GM18498 (cell line): ENCODE measurements at regions not wholly inside any gene's neighbourhood (a gene's known extent, or its start where the extent isn't known, plus 50 kb on each side); places are given as distances from the start of the nearest gene placed in this dataset.
"Not testable (repeated sequence)": the region's sequence is repeated elsewhere in the genome, so short reads cannot be mapped to it uniquely, and the experiment has no call there.

Experiments
- ATAC-seq: cut with Tn5 transposase; IDR thresholded peaks from one replicate; pipeline ENCODE4 v1.9.1; 2021; ENCODE audit warnings: mild to moderate bottlenecking, moderate library complexity; ENCODE audit not compliant: unreplicated experiment

DNA sequence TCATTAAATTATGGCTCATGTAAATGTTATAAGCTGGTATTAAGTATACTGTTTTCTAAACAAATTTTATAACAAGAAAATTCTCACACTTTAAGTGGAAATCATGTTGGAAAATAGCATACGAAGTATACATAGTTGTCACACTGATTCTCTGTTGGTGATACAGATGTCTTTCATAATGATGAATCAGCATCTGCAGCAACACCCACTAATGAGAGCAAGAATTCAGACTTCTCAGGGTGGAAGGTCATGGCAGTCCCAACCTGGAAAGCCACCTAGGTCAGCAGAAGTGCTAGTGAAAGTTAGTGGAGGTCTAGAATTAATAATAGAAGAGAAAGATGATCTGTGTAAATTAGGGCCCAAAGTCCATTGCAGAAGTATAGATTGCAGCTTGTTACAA is 719.7 kb upstream of the MIR17HG start:
- no peak for ATAC-seq

DNA sequence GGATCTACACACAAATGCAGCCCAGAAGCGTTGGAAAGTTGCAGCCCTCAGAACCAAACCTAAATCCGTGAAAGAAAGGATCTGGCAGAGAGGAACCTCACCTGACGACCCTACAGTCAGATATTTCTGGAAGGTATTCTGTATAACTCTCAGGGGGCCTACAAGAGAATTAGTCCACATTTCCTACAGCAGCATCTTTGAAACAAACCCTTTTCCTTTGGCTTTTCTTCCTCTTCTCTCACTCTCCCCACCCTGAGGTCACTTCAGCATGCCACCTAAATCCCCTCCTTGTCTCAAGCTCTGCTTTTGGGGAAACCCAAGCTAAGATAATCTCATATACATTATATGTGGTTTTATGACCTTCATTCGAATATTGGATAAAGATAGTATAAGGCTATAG is 719.0 kb upstream of the MIR17HG start:
- ATAC-seq, result no peak

DNA sequence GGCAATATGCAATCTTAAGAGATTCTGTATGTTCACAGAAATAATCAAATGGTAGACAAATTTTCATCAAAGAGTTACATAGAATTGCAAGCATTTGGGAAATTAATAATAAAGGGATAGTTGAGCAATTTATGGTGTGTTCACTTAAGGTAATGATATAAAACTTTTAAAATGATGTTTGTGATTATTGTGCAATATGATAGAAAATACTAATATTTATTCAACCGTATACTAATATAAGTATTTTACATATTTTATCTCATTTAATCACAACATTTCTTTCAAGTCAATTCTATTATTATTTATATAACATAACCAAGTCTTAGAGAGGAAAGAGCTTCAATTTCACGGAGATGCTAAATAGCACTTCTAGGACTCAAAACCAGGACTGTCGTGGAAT is 716.8 kb upstream of the MIR17HG start:
- no peak for ATAC-seq

DNA sequence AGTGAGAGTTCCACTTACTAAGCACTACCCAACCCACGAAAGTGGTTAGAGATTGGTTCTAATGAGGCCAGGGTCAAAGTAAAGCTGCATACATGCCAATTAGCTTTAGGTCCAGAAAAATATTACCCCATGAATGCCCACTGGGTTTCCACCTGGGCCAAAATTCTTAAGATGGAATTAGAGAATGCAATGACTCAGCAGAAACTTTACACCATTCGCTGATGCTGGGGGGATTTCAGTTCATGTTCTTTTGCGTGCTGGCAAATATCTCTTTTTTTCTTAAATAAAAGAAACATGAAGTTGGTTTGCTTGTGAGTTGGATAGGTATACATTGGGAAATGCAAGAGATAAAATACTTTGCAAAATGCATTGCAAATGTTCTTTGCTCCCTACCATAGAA is 715.3 kb upstream of the MIR17HG start:
- no peak for ATAC-seq

DNA sequence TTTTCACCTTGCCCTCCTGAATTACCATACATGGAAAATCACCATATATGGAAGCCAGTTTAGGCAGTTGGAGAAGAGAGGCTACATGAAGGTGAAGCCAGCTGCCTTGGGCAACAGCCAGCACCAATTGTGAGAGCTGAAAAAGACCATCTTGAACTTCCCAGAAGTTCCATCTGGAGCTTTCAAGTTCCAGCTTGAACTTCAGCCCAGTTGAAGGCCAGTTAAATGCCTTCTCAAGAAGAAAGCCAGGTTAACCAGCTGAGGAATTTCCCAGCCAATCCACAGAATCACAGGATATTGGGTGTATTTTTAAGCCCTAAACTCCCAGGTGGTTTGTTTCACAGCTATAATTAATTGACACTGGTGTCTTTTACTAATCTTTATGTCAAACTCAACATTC is 713.6 kb upstream of the MIR17HG start:
- no peak for ATAC-seq

DNA sequence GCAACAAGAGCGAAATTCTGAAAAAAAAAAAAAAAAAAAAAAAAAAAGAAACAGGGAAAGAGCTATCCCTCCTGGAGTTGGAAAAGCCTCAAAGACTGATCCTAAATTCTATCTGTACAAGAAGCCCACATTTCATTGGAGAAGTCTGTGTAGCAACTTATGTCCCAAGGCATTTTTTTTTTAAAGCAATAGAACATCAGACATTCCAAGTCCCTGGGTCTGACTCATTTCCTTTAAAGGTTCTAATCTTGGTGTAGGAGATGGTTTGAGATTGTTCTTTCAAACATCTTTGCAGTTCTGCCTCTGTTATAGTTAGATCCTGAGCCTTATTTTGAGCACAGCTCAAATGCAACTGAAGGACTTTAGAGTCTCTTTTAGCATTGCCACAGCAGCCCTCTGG is 706.5 kb upstream of the MIR17HG start:
- ATAC-seq, result no peak

DNA sequence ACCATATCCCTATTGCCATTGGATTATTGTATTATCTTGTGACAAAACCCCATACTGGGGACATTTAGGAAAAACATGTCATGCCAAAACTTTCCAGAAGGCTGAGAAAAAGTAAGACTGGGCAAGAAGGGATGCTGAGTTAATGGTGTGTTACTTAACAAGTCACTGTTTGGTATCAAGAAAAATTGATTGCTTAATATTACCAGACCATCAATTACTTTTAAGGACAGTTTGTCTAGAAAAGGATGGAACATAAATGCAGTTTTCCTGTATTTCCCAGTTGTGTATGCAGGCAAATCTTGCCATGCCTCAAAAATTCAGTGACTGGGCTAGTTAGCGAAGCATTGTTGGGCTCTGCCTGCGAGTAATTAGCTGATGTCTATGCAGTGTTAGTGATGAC is 705.6 kb upstream of the MIR17HG start:
- ATAC-seq, result no peak

DNA sequence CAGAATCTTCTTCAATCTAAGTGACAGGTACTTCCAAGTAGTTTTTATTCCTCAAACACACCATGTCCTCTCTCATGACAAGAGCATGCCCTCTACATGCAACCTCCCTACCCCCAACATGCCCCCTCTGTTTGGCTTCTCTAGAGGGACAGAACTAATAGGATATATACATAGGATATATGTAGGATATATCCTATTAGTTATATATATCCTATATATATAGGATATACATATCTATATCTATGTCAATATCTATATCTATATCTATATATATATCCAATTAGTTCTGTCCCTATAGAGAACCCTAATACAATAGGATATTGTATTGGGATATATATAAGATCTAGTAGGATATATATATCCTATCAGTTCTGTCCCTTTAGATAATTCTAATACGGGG is 701.9 kb upstream of the MIR17HG start:
- no peak for ATAC-seq

DNA sequence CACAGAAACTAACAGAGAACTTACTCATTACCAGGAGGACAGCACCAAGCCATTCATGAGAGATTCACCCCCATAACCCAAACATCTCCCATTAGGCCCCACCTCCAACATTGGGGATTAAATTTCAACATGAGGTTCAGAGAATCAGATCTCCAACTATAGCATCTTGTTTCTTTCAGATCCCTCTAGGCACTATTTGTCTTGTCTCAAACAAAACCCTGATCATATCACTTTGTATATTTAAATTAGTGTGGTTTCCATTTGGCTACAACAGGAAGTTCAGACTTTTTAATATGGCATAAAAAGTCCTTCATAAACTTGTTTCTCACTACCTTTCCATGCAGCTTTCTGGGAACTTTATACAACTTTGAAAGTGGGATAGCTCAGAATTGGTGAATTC is 699.0 kb upstream of the MIR17HG start:
- ATAC-seq, result no peak

DNA sequence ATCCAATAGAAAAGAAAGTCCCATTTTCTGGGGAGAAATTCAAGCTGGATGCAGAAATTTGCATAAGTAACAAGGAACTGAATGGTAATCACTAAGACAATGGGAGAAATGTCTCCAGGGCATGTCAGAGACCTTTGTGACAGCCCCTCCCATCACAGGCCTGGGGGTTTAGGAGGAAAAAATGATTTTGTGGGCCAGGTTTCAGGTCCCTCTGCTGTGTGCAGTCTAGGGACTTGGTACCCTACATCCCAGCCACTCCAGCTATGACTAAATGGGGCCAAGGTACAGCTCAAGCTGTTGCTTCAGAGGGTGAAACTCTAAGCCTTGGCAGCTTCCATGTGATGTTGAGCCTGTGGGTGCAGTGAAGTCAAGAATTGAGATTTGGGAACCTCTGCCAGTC is 695.5 kb upstream of the MIR17HG start:
- no peak for ATAC-seq

DNA sequence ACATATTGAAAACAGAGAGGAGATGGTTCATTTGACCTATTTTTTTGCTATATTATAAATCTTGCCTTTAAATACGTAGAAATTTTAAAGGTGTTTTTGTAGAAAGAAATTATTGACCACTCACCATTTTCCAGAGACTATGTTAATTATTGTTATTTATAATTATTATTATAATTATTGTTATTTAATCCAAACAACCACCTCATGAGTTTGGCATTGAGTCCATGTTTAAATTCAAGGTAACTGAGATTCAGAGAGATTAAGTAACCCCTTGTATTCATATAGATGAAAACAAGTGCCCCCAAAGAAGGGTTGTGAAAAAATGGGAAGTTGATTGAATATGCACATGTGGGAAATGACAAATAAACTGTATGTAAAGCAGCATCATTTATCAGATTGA is 692.5 kb upstream of the MIR17HG start:
- no peak for ATAC-seq

DNA sequence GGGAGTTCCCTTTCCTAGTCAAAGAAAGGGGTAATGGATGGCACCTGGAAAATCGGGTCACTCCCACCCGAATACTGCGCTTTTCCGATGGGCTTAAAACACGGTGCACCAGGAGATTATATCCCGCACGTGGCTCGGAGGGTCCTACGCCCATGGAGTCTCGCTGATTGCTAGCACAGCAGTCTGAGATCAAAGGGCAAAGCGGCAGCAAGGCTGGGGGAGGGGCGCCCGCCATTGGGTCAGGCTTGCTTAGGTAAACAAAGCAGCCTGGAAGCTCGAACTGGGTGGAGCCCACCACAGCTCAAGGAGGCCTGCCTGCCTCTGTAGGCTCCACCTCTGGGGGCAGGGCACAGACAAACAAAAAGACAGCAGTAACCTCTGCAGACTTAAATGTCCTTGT is 683.3 kb upstream of the MIR17HG start:
- ATAC-seq, result not testable (repeated sequence)

DNA sequence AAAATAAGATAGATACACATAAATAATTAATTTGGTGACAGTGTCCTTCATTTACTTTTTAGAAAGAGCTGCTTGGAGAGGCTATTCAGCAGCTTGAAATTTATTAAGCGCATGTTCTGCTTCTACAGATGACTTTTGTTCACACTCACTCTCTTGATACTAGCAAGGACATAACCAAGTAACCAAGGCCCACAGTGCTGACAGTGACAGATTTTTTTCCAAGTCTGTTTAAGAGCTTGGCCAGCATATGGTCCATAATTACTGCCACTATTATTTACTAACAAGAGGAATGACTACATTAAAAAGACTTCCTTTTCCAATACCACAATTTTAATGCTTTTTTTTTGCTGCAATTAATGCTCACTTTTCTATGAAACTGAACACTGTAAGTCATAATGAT is 673.7 kb upstream of the MIR17HG start:
- ATAC-seq, result no peak

DNA sequence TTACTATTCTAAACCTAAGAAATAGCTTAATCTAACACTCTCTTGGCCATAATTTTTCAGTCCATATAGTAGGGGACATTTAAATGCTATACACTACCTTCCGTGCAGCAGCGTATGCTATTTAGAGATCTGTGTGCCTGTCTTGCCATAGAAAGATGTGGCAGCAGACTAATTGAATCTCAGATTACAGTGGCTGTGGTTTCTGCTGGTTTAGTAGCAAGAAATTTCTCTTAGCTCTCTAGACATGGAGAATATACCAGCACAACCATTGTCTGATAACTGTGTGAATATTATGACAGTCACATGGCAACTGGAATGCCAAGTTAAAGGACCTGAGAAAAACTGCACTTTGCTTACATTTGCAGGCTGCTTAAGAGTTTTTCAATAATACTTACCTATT is 672.4 kb upstream of the MIR17HG start:
- no peak for ATAC-seq

DNA sequence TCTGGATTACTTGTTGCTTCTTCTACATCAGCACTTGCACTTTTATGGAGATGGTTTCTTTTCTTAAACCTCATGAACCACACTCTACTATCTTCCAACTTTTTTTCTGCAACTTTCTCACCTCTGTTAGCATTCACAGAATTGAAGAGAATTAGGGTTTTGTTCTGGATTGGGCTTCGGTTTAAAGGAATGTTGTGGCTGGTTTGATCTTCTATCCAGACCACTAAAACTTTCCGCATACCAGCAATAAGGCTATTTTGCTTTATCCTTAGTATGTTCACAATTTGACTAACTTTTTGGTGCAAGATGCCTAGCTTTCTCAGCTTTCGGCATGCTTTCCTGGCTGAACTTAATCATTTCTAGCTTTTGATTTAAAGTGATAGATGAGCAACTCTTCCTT is 666.7 kb upstream of the MIR17HG start:
- no peak for ATAC-seq

DNA sequence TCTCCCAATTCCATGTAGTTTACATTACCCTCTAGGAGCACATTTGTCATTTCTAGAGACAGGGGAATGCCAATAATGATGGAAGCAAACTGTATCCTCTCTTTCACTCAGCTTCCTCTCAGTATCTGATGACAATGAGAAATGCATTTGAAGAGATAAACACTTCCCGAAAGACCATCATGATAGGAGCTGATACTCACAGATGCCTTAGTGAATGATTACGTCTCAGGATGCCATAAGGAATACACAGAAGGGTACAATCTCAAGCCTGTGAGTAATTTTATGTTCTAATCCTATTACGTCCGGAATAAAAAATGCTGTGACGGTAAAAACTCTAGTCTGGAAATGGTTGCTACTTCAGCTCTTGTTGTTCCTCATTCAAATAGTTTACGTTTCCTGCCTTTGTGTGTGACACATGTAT is 663.8 kb upstream of the MIR17HG start:
- ATAC-seq, result no peak

DNA sequence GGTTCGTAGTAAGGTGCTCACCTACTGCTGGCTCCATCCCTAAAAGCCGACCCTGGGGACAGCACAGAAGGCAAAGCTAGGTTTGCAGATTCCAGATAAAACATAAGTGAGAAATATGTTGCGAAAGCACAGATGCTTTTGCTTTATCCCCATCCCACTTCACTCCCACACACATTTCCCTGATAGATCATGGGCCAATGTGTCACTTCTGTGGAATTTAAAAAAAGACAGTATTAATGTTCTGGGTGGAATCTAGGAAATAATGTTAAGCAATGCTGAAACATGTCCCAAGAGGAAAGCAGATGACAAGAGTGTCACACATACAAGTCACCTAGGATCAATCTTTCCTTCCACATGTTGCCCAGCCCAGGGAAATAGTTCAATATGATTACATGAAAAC is 661.0 kb upstream of the MIR17HG start:
- no peak for ATAC-seq

DNA sequence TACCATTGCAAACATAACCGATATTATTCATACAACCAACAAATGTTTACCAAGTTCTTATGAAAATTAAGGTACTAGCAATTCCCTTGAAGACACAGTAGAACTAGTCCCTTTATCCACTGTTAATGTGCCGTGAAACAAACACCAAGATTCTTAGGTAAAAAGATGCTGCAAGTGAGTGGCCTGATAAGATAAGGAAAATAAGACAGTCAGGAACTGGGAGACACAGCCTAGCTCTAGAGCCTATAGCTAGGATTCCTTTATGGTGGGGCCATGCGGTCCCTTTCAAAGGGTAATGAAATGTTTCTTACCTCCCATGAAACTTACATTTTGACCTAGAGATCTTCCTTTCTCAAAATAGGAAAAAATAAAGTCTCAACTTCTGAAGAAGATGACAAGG is 658.4 kb upstream of the MIR17HG start:
- no peak for ATAC-seq

DNA sequence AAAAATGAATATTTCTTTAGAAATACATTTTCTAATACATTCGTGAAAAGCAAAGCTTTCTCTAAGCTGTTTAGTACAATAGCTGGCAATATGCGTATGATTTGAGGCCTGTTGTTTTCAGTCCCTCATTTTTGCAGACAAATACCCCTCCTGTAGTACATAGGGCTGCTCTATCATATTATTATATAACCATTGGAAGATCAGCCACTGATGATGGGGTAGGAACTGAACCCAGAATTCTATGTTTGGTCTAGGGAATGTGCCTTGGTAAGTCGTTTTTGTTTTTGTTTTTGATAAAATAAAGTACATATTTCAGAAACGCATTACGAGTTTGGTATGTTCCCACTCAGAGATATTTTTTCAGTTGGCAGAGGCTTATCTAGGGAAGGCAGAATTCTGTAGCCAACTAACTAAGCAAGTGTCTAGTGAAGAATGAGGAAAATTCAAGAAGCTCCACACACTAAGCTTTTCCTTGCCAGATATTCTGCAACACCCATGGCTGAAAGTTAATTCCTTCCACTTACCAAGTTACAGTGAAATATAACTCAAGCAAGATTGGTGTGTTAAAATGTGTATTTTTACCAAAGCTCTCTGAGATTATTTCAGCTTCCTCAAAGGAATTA is 656.9 kb upstream of the MIR17HG start:
- no peak for ATAC-seq

DNA sequence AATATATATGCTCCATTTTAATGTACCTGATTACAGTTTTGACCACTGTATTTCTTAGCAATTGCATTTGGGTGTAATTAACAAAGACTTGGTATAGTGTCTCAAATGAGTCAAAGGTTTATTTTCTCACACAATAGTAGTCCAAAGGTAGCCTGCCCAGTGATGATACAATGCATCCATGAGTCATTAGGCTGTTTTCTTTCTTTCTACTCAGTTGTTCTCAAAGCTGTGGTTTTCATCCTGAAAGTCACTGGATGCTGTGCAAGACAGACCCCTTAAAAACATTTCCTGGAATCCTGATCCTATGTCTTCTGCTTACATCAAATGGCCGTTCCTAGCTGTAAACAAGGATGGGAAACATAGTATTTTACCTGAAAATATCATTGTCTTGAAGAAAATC is 651.2 kb upstream of the MIR17HG start:
- no peak for ATAC-seq

DNA sequence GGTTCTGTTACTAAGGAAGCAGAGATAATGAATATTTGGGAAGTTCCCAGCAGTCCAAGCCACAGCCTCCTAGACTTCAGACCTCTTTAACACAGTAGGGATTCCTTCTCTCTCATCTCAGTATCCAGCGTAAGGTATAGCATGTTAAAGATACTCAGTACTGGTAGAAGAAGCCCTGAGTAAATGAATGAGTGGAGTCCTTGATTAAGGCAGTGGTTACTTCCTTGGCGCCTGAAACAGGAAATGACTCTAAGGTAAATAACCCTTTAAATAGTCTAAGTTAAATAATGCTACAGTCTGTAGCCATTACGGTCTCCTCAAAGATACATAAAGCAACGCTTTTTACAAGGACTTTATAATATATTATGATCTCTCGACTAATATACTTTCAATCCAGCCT is 650.8 kb upstream of the MIR17HG start:
- ATAC-seq, result no peak

DNA sequence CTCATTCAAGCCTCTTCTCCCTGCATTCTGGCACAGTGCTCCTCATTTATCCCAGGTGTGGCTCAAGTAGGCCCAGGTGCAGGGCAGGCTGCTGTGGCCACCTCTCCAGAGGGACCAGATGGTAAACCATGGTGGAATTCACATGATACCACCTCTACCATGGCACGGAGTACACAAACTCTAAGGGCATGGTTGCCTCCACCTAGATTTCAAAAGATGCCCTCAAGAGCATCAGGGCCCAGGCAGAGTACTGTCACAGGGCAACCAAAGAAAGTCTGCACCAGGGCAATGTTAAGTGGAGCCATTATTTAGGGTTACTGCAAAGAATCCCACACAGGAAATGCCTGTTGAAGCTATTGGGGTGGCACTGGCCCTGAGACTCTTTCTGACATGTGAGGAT is 647.1 kb upstream of the MIR17HG start:
- ATAC-seq, result no peak

DNA sequence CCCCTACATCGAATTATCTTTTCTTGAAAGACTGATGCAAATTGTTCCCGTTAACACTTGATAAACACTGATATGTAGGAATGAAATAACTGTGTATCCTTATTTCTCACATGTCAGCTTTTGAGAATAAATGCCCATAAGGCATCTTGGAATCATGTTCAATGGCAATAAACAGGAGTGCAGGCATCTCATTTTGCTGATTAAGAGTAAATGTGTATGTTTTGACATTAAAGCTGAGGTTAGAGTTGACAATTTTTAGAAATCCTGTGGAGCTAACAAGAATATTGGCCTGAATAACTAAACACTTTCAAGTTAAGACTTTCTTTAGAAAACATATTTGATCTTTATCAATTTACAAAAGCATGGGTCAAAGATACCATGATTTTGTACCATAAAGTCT is 646.2 kb upstream of the MIR17HG start:
- ATAC-seq, result no peak

DNA sequence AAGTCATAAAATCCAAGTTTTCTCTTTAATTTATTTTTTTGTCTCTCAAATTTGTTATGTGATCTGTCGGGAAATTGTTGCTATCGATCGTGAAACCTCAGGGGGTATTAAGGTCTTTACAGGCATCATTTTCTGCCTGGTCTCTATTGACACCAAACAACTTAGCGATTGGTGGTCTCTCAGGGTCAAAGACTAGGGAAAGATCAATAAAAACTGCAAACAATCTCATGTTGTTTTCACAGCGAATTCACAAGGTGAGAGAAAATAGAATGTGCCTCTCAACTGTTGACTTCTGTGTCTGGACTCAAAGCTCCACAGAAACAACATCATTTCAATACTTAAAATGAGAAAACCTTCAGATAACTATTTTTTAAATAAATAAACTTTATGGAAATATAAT is 645.4 kb upstream of the MIR17HG start:
- no peak for ATAC-seq
